ENCODE measurements at regions not wholly inside any gene's neighbourhood (a gene's known extent, or its start where the extent isn't known, plus 50 kb on each side); places are given as distances from the start of the nearest gene placed in this dataset.

- no peak overlapping the region for H2BK5ac ChIP-seq (ENCODE audit: low read depth, low read length, poor library complexity, severe bottlenecking)
- H2AK5ac ChIP-seq (ENCODE audit: low read length, severe bottlenecking) = no peak overlapping the region
- H3K14ac ChIP-seq (ENCODE audit: low read length in 2 of 2) = no peak overlapping the region
- DNase-seq = no peak
- H2BK12ac ChIP-seq (ENCODE audit: low read length in 2 of 2) = no peak overlapping the region
- H4K8ac ChIP-seq (ENCODE audit: low read length) = no peak overlapping the region
- H2AFZ ChIP-seq (ENCODE audit: low read depth, low read length) = no peak overlapping the region
- no peaks in the 10 kb centered on the region for H3K9me3 ChIP-seq (ENCODE audit: control insufficient read depth, low read length)
- no peak overlapping the region for H2BK15ac ChIP-seq (ENCODE audit: low read depth, poor library complexity, severe bottlenecking)
- no peak overlapping the region for H3K4ac ChIP-seq (ENCODE audit: low read depth in 1 of 2, low read length in 2 of 2)
- no peak overlapping the region for H3K23ac ChIP-seq (ENCODE audit: low read length in 2 of 2)
- H3K4me1 ChIP-seq (ENCODE audit: control insufficient read depth, insufficient read depth, low read depth, low read length) = no peaks in the 10 kb centered on the region
- no peaks in the 10 kb centered on the region for H3K36me3 ChIP-seq (ENCODE audit: control insufficient read depth in 1 of 2, insufficient read depth in 2 of 2, low read depth in 1 of 2, low read length in 2 of 2)
- H3K27ac ChIP-seq (ENCODE audit: low read length, poor library complexity, severe bottlenecking) = no peak overlapping the region
- no peak overlapping the region for H3K4me3 ChIP-seq (ENCODE audit: insufficient read depth in 1 of 2, low read depth in 1 of 2, low read length in 2 of 2)
- no peak overlapping the region for H3K18ac ChIP-seq (ENCODE audit: low read depth in 1 of 2, low read length in 2 of 2)
- H3K27me3 ChIP-seq (ENCODE audit: control insufficient read depth in 1 of 2, insufficient read depth in 1 of 2, low read length in 2 of 2) = peaks cover 0 to 59% of the 10 kb centered on the region in 2 experiments
- H3K79me1 ChIP-seq (replicated peaks; ENCODE audit: low read length, poor library complexity, severe bottlenecking) = no peaks in the 10 kb centered on the region
- H3K9ac ChIP-seq (ENCODE audit: low read length) = no peak overlapping the region
- no peak overlapping the region for H3K4me2 ChIP-seq (ENCODE audit: low read length, poor library complexity, severe bottlenecking)
- H2BK120ac ChIP-seq (ENCODE audit: low read depth, low read length) = no peak overlapping the region
- H4K91ac ChIP-seq (ENCODE audit: low read length) = no peak overlapping the region
- 90% methylated on average over 5 of the region's 5 CpGs for WGBS
These were observed 319.5 kb upstream of the CXCR4 start for GRCh38 chr2:136437461-136437860.

GRCh38 chr2:136436936-136437335 is 319.0 kb upstream of the CXCR4 start:
- 64% methylated on average over 5 of the region's 5 CpGs for WGBS
- Histone ChIP-seq H3K4me1 (ENCODE audit: control insufficient read depth, insufficient read depth, low read depth, low read length) (no peaks in the 10 kb centered on the region), H3K27me3 (ENCODE audit: control insufficient read depth in 1 of 2, insufficient read depth in 1 of 2, low read length in 2 of 2) (peaks cover 0 to 53% of the 10 kb centered on the region in 2 experiments), H3K79me1 (replicated peaks; ENCODE audit: low read length, poor library complexity, severe bottlenecking) (no peaks in the 10 kb centered on the region), H3K18ac (ENCODE audit: low read depth in 1 of 2, low read length in 2 of 2) (no peak overlapping the region), H3K36me3 (ENCODE audit: control insufficient read depth in 1 of 2, insufficient read depth in 2 of 2, low read depth in 1 of 2, low read length in 2 of 2) (no peaks in the 10 kb centered on the region), H4K91ac (ENCODE audit: low read length) (no peak overlapping the region), H2AFZ (ENCODE audit: low read depth, low read length) (no peak overlapping the region), H3K14ac (ENCODE audit: low read length in 2 of 2) (no peak overlapping the region), H2BK12ac (ENCODE audit: low read length in 2 of 2) (no peak overlapping the region), H3K4me2 (ENCODE audit: low read length, poor library complexity, severe bottlenecking) (no peak overlapping the region), H2AK5ac (ENCODE audit: low read length, severe bottlenecking) (no peak overlapping the region), H3K23ac (ENCODE audit: low read length in 2 of 2) (no peak overlapping the region), H3K9ac (ENCODE audit: low read length) (no peak overlapping the region), H2BK15ac (ENCODE audit: low read depth, poor library complexity, severe bottlenecking) (no peak overlapping the region), H2BK120ac (ENCODE audit: low read depth, low read length) (no peak overlapping the region), H3K27ac (ENCODE audit: low read length, poor library complexity, severe bottlenecking) (no peak overlapping the region), H4K8ac (ENCODE audit: low read length) (no peak overlapping the region), H2BK5ac (ENCODE audit: low read depth, low read length, poor library complexity, severe bottlenecking) (no peak overlapping the region), H3K4me3 (ENCODE audit: insufficient read depth in 1 of 2, low read depth in 1 of 2, low read length in 2 of 2) (no peak overlapping the region), H3K9me3 (ENCODE audit: control insufficient read depth, low read length) (no peaks in the 10 kb centered on the region), H3K4ac (ENCODE audit: low read depth in 1 of 2, low read length in 2 of 2) (no peak overlapping the region)
- no peak for DNase-seq

GRCh38 chr2:136434251-136434715 is 316.3 kb upstream of the CXCR4 start:
- Histone ChIP-seq H3K27ac (ENCODE audit: low read length, poor library complexity, severe bottlenecking) (no peak overlapping the region), H3K79me1 (replicated peaks; ENCODE audit: low read length, poor library complexity, severe bottlenecking) (no peaks in the 10 kb centered on the region), H3K9me3 (ENCODE audit: control insufficient read depth, low read length) (no peaks in the 10 kb centered on the region), H3K4me1 (ENCODE audit: control insufficient read depth, insufficient read depth, low read depth, low read length) (no peaks in the 10 kb centered on the region), H3K36me3 (ENCODE audit: control insufficient read depth in 1 of 2, insufficient read depth in 2 of 2, low read depth in 1 of 2, low read length in 2 of 2) (no peaks in the 10 kb centered on the region), H3K23ac (ENCODE audit: low read length in 2 of 2) (no peak overlapping the region), H2BK5ac (ENCODE audit: low read depth, low read length, poor library complexity, severe bottlenecking) (no peak overlapping the region), H4K8ac (ENCODE audit: low read length) (no peak overlapping the region), H2AK5ac (ENCODE audit: low read length, severe bottlenecking) (no peak overlapping the region), H3K4ac (ENCODE audit: low read depth in 1 of 2, low read length in 2 of 2) (no peak overlapping the region), H3K4me2 (ENCODE audit: low read length, poor library complexity, severe bottlenecking) (no peak overlapping the region), H2BK120ac (ENCODE audit: low read depth, low read length) (no peak overlapping the region), H3K14ac (ENCODE audit: low read length in 2 of 2) (no peak overlapping the region), H2AFZ (ENCODE audit: low read depth, low read length) (no peak overlapping the region), H3K27me3 (ENCODE audit: control insufficient read depth in 1 of 2, insufficient read depth in 1 of 2, low read length in 2 of 2) (peaks cover 0 to 35% of the 10 kb centered on the region in 2 experiments), H3K4me3 (ENCODE audit: insufficient read depth in 1 of 2, low read depth in 1 of 2, low read length in 2 of 2) (no peak overlapping the region), H2BK12ac (ENCODE audit: low read length in 2 of 2) (no peak overlapping the region), H3K18ac (ENCODE audit: low read depth in 1 of 2, low read length in 2 of 2) (no peak overlapping the region), H2BK15ac (ENCODE audit: low read depth, poor library complexity, severe bottlenecking) (no peak overlapping the region), H3K9ac (ENCODE audit: low read length) (no peak overlapping the region), H4K91ac (ENCODE audit: low read length) (no peak overlapping the region)
- DNase-seq = no peak
- WGBS = 22% methylated on average over 3 of the region's 5 CpGs

- Histone ChIP-seq H3K79me1 (replicated peaks; ENCODE audit: low read length, poor library complexity, severe bottlenecking) (no peaks in the 10 kb centered on the region), H4K91ac (ENCODE audit: low read length) (no peak overlapping the region), H2BK15ac (ENCODE audit: low read depth, poor library complexity, severe bottlenecking) (no peak overlapping the region), H4K8ac (ENCODE audit: low read length) (no peak overlapping the region), H3K27me3 (ENCODE audit: control insufficient read depth in 1 of 2, insufficient read depth in 1 of 2, low read length in 2 of 2) (peaks cover 0 to 30% of the 10 kb centered on the region in 2 experiments), H3K14ac (ENCODE audit: low read length in 2 of 2) (no peak overlapping the region), H3K4ac (ENCODE audit: low read depth in 1 of 2, low read length in 2 of 2) (no peak overlapping the region), H3K9ac (ENCODE audit: low read length) (no peak overlapping the region), H3K4me2 (ENCODE audit: low read length, poor library complexity, severe bottlenecking) (no peak overlapping the region), H2AFZ (ENCODE audit: low read depth, low read length) (no peak overlapping the region), H3K4me1 (ENCODE audit: control insufficient read depth, insufficient read depth, low read depth, low read length) (no peaks in the 10 kb centered on the region), H3K27ac (ENCODE audit: low read length, poor library complexity, severe bottlenecking) (no peak overlapping the region), H2BK12ac (ENCODE audit: low read length in 2 of 2) (no peak overlapping the region), H3K9me3 (ENCODE audit: control insufficient read depth, low read length) (no peaks in the 10 kb centered on the region), H3K18ac (ENCODE audit: low read depth in 1 of 2, low read length in 2 of 2) (no peak overlapping the region), H2AK5ac (ENCODE audit: low read length, severe bottlenecking) (no peak overlapping the region), H3K23ac (ENCODE audit: low read length in 2 of 2) (no peak overlapping the region), H3K4me3 (ENCODE audit: insufficient read depth in 1 of 2, low read depth in 1 of 2, low read length in 2 of 2) (no peak overlapping the region), H2BK120ac (ENCODE audit: low read depth, low read length) (no peak overlapping the region), H3K36me3 (ENCODE audit: control insufficient read depth in 1 of 2, insufficient read depth in 2 of 2, low read depth in 1 of 2, low read length in 2 of 2) (no peaks in the 10 kb centered on the region), H2BK5ac (ENCODE audit: low read depth, low read length, poor library complexity, severe bottlenecking) (no peak overlapping the region)
- 86% methylated on average over 3 of the region's 3 CpGs for WGBS
- DNase-seq = no peak
These were observed 315.3 kb upstream of the CXCR4 start for GRCh38 chr2:136433261-136433660.
